ENCODE measurements at regions not wholly inside any gene's neighbourhood (a gene's known extent, or its start where the extent isn't known, plus 50 kb on each side); places are given as distances from the start of the nearest gene placed in this dataset.

DNA sequence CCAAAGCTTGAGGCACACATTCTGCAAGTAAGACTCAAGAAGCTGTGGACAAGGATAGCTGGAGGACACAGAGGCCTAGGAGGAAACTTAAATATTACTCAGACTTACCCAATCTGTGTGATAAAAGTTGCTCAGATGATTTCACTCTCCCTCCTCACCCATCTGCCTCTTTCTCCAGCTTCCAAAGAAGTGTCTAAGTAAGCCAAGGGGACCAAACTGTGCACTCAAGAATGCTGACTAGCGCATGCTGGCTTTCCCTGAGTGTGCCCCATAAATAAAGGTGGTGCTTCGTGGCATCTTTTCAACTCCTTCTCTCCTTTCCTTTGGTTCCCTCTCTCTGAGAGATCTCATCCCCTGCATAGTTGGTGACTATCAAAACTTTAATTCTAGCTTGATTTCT lies 211.0 kb upstream of the LMCD1 start:
- in situ Hi-C loops (cut with MboI; ENCODE audit: low pct_ligation_motif_present in 1 of 4, low pct_unique_long_range_greater_than_20kb in 1 of 4, low sequenced_read_pairs in 3 of 4) (no loop called here), intact Hi-C loops (cut with DNase I; ENCODE audit: low total_unique reads) (no loop called here)
- no peaks in the 10 kb centered on the region for H3K36me3 ChIP-seq
- no peaks in the 10 kb centered on the region for H3K4me1 ChIP-seq
- no peaks in the 10 kb centered on the region for H3K27me3 ChIP-seq
- H3K9me3 ChIP-seq, result no peaks in the 10 kb centered on the region
- H3K27ac ChIP-seq, result no peak overlapping the region
- no peak overlapping the region for H3K4me3 ChIP-seq
- DNase-seq, result no peak
- 83% methylated on average over 1 to 2 of the region's 2 CpGs for WGBS, 2 donors (ENCODE audit: low coverage in 1 of 2)
- TF ChIP-seq POLR2A (IDR thresholded peaks at IDR 0.05) (no peak), EP300 (IDR thresholded peaks at IDR 0.05; ENCODE audit: low read depth) (no peak), POLR2AphosphoS5 (IDR thresholded peaks at IDR 0.05) (no peak)
- TF ChIP-seq, protein P1, sequence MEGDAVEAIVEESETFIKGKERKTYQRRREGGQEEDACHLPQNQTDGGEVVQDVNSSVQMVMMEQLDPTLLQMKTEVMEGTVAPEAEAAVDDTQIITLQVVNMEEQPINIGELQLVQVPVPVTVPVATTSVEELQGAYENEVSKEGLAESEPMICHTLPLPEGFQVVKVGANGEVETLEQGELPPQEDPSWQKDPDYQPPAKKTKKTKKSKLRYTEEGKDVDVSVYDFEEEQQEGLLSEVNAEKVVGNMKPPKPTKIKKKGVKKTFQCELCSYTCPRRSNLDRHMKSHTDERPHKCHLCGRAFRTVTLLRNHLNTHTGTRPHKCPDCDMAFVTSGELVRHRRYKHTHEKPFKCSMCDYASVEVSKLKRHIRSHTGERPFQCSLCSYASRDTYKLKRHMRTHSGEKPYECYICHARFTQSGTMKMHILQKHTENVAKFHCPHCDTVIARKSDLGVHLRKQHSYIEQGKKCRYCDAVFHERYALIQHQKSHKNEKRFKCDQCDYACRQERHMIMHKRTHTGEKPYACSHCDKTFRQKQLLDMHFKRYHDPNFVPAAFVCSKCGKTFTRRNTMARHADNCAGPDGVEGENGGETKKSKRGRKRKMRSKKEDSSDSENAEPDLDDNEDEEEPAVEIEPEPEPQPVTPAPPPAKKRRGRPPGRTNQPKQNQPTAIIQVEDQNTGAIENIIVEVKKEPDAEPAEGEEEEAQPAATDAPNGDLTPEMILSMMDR (IDR thresholded peaks at IDR 0.05), result no peak

DNA sequence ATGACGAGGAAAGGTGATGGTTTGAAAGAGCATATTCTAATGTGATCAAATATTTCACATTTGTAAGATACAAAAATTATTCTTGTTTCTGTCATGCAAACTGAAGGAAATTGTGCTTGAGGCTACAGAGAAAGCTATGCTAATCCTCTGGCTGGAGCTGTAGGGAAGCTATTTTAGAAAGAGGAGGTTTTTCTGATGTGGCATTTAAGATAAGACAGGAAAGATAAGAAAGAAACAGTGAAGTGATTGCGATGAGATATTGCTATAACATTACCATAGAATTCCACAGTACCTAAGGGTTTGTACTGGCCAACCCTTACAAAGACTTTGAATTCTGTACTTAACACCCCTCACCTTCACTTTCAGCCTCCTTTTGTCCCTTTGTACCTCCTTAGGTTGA lies 205.2 kb upstream of the LMCD1 start:
- WGBS, 2 donors (ENCODE audit: low coverage in 1 of 2), result 64 to 66% methylated on average over 2 of the region's 2 CpGs

DNA sequence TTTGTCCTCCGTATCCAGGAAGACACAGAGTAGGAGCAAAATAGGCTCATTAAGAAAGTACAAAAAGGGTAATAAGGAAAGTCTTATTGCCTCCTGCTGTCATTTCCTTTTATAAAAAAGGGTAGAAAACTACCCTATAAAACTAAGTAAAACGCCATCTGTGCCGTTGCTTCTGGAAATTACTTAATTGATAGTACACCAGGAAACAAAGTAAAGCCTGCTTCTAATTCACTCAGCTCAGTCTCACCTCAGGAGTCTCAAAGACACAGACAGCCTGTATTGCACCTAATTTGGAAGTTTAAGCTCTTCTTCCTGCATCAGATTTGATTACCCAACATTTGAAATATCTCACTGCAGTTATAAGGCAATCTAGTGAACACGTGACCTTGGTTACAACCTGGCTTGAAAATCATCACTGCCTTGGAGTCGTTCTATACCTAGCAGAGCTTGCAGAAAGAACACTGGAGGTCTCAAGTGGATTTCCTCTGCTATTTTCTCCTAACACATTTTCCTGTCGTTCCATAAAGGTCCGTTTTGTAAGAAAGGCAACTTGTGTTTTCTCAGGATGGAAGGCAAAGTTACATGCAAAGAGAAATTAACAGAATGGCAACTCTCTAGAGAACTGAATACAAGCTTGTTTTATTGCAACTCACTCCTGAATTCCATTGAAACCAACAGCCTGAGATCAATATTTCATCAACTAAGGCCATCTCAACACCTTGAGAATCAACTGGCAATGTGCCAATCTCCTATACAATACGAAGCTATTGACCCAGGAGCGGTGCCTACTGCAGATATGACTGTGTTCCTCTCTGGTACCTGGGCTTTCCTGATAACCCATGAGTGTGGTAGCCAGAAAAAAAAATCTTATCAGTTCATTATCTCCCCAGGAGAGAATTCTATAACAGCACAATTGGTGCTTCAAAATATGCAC lies 203.3 kb upstream of the LMCD1 start:
- Histone ChIP-seq H3K4me3 (no peak overlapping the region), H3K27me3 (no peaks in the 10 kb centered on the region), H3K9me3 (no peaks in the 10 kb centered on the region), H3K27ac (no peak overlapping the region), H3K4me1 (peaks cover 0 to 10% (median 0%) of the 10 kb centered on the region in 4 donors), H3K36me3 (no peaks in the 10 kb centered on the region)
- in situ Hi-C loops (cut with MboI; ENCODE audit: low pct_ligation_motif_present in 1 of 4, low pct_unique_long_range_greater_than_20kb in 1 of 4, low sequenced_read_pairs in 3 of 4) (no loop called here), intact Hi-C loops (cut with DNase I; ENCODE audit: low total_unique reads) (no loop called here)
- no peak for DNase-seq
- TF ChIP-seq EP300 (IDR thresholded peaks at IDR 0.05; ENCODE audit: low read depth), result no peak
- TF ChIP-seq, protein P1 (IDR thresholded peaks at IDR 0.05), result no peak
- no peak for TF ChIP-seq POLR2AphosphoS5 (IDR thresholded peaks at IDR 0.05)
- TF ChIP-seq POLR2A (IDR thresholded peaks at IDR 0.05), result no peak
- 37 to 39% methylated on average over 7 to 9 of the region's 9 CpGs for WGBS, 2 donors (ENCODE audit: low coverage in 1 of 2)

More for the DNA sequence above, 205.2 kb upstream of the LMCD1 start:
- in situ Hi-C loops (cut with MboI; ENCODE audit: low pct_ligation_motif_present in 1 of 4, low pct_unique_long_range_greater_than_20kb in 1 of 4, low sequenced_read_pairs in 3 of 4) (no loop called here), intact Hi-C loops (cut with DNase I; ENCODE audit: low total_unique reads) (no loop called here)
- H3K4me1 ChIP-seq, result peaks cover 0 to 10% (median 0%) of the 10 kb centered on the region in 4 donors
- H3K27me3 ChIP-seq, result no peaks in the 10 kb centered on the region
- TF ChIP-seq POLR2A (IDR thresholded peaks at IDR 0.05), result no peak
- TF ChIP-seq, protein P1 (IDR thresholded peaks at IDR 0.05), result no peak
- no peak for TF ChIP-seq POLR2AphosphoS5 (IDR thresholded peaks at IDR 0.05)
- no peak for TF ChIP-seq EP300 (IDR thresholded peaks at IDR 0.05; ENCODE audit: low read depth)
- DNase-seq, result no peak
- no peak overlapping the region for H3K4me3 ChIP-seq
- no peaks in the 10 kb centered on the region for H3K9me3 ChIP-seq
- H3K36me3 ChIP-seq, result no peaks in the 10 kb centered on the region
- no peak overlapping the region for H3K27ac ChIP-seq

DNA sequence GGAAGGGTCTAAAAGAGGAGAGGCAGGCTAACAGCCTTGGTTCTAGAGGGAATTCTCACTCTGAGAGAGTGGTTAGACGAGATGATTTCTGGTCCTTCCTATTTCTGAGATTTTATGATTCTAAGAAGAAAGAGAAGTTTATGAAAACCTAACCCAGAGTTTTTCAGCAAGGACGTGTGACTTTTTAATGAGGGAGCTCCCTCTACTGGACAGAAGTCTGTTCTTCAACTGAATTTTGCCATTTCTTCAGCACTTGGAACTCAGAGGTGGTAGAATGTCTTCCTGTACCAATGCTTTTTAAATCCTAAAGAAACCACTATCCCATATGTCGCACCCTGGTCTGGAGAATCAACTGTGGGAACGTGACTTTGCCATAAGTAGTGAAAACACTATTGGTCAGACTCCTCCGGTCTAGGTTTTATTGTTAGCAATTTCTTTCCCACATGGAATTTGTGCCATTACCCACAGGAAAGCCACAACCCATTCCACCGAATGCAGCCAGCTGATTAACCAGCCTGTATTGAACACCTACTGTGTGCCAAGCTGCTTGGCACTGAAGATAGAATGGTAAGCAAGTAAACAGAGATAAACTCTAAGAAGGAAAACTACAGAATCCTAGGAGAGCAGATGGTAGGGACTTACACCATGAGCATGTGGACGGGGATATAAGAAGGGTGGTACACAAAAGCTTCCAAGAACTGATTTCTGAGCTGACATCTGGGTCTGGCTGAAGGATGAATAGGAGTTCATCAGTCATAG lies 199.5 kb upstream of the LMCD1 start:
- Histone ChIP-seq H3K36me3 (no peaks in the 10 kb centered on the region), H3K4me3 (no peak overlapping the region), H3K9me3 (no peaks in the 10 kb centered on the region), H3K27me3 (no peaks in the 10 kb centered on the region), H3K27ac (no peak overlapping the region), H3K4me1 (peaks cover 0 to 10% (median 0%) of the 10 kb centered on the region in 4 donors)
- WGBS, 2 donors (ENCODE audit: low coverage in 1 of 2), result 24 to 26% methylated on average over 6 to 7 of the region's 7 CpGs
- no peak for TF ChIP-seq POLR2A (IDR thresholded peaks at IDR 0.05)
- TF ChIP-seq, protein P1 (IDR thresholded peaks at IDR 0.05), result peak; percentile 23 to 63 (median 51)
- in situ Hi-C loops (cut with MboI; ENCODE audit: low pct_ligation_motif_present in 1 of 4, low pct_unique_long_range_greater_than_20kb in 1 of 4, low sequenced_read_pairs in 3 of 4), result no loop called here
- DNase-seq, result no peak
- intact Hi-C loops (cut with DNase I; ENCODE audit: low total_unique reads), result no loop called here
